ENCODE measurements at regions not wholly inside any gene's neighbourhood (a gene's known extent, or its start where the extent isn't known, plus 50 kb on each side); places are given as distances from the start of the nearest gene placed in this dataset.

- TF ChIP-seq POLR2A (IDR thresholded peaks at IDR 0.05) (no peak), CTCF (IDR thresholded peaks at IDR 0.05) (no peak), EP300 (IDR thresholded peaks at IDR 0.05) (no peak), POLR2AphosphoS5 (IDR thresholded peaks at IDR 0.05) (no peak)
Measured at GRCh38 chr2:129297430-129297829, 682.0 kb upstream of the RAB6C start.

Measured in gastroesophageal sphincter (tissue), 3 donors.